IPS-18c (cell line): ENCODE measurements at regions not wholly inside any gene's neighbourhood (a gene's known extent, or its start where the extent isn't known, plus 50 kb on each side); places are given as distances from the start of the nearest gene placed in this dataset.
A peak's percentile ranks its signal among the peaks of the same experiment; 100 is the strongest.

ENCODE experiments used
- H3K4me3 ChIP-seq: 2 replicates; pipeline ENCODE4 v1.7.0; 2013; ENCODE audit warnings: low read depth, mild to moderate bottlenecking, low read length, moderate library complexity; ENCODE audit not compliant: insufficient read depth
- H3K9me3 ChIP-seq: one replicate; pipeline ENCODE4 v1.6.1; 2013; ENCODE audit warnings: mild to moderate bottlenecking, low read length, moderate library complexity; ENCODE audit not compliant: control insufficient read depth, insufficient read depth

DNA sequence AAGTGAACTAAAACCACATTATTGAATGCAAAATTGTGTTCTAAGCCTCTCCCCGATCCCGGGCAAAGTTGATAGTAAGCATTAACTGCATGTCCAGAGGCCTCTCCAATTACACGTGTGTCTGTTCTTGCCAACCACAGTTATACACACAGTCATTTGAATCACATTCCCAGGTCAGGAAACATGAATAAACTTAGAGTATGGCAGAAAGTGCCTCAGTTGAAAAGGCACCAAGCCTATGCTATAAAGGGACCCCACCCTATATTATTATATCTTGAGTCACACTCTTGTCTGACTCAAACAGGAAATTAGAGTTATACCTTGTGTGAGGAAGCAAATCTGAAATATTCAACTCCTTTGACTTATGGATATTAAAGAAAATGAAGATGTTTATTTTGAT is 128.3 kb upstream of the STXBP6 start:
- Histone ChIP-seq H3K9me3 (peaks cover 5% of the 10 kb centered on the region), H3K4me3 (no peak overlapping the region)

DNA sequence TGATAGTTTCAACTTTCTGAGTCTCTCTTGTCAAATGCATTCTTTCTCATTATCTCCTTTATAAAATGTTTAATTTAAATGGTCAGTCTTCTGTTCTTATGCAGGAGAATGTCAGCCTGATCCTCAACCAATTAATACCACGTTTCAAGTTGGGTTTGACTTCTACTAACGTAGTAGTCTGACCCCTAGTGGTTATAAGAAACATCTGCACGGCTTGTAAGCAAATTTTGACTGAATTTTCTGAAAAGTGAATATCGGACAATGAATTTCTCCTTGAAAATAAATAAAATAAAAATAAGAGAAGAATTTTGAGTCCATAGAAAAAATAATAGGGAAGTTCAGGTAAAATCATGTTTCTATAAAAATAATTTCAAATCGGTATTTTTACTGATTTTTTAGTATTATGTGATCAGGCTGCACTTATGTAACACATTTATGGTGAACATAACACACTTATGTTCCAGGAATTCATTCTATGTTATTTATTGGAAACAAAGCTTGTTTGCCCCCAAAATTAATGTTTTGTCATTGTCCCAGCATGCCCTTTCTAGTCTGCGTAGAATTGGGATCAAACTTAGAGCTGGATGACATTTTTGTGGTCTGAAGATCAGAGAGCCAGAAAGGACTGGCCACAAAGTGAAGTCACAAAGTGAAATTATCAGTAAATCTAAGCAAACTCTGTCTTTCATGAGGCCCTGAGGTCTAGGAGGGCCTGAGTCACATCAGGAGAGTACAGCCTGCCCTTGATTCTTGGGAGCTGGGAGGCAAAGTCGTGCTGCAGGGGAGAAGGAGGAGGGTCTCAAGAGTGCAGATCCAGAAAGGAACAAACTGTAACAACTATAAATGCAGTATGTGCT is 101.2 kb upstream of the STXBP6 start:
- no peaks in the 10 kb centered on the region for H3K9me3 ChIP-seq
- H3K4me3 ChIP-seq, result no peak overlapping the region

DNA sequence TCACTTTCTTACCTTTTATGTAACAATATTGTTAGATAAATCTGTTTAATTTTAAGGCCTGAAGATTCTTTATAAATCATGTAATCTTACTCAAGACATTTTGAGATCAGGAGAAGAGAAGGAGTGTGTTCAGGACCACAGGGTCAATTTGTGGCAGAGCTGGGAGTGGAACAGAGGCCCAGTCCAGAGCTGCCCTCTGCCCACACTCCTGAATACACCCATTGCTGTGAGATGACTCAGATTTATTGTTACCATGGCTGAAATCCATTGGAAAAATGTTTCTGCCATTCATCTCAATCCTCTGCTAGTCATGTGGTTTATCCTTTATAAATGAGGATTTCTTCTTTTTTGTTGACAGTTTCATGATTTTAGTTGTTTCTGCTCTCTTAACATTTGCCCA is 100.5 kb upstream of the STXBP6 start:
- no peak overlapping the region for H3K4me3 ChIP-seq

DNA sequence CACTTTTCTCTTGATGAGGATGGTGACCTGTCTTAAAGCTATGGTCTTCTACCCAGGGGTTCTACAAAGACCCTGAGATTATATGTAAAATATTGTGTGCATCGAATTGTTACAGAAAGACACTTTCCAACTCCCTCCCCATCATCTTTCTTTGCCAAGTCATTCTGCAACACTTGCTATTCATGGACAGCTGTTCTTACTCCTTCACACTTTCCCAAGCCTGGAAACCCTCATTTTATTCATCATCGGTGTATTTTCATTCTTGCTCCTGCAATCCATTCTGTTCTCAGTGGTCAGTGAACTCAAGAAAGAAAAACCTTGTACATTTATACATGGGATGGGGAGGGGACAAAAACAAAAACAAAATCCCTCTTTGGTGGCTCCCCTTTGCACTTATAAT is 90.5 kb upstream of the STXBP6 start:
- Histone ChIP-seq H3K4me3 (no peak overlapping the region), H3K9me3 (no peaks in the 10 kb centered on the region)

More for the DNA sequence above, 100.5 kb upstream of the STXBP6 start:
- H3K9me3 ChIP-seq, result no peaks in the 10 kb centered on the region

DNA sequence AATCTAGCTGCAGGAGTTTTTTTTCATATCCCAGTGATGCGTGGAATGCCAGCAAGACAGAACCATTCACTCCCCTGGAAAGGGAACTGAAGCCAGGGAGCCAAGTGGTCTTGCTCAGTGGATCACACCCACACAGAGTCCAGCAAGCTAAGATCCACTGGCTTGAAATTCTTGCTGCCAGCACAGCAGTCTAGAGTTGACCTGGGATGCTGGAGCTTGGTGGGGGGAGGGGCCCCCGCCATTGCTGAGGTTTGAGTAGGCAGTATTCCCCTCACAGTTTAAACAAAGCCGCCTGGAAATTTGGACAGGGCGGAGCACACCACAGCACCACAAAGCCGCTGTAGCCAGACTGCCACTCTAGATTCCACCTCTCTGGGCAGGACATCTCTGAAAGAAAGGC is 86.9 kb upstream of the STXBP6 start:
- Histone ChIP-seq H3K9me3 (no peaks in the 10 kb centered on the region), H3K4me3 (no peak overlapping the region)

DNA sequence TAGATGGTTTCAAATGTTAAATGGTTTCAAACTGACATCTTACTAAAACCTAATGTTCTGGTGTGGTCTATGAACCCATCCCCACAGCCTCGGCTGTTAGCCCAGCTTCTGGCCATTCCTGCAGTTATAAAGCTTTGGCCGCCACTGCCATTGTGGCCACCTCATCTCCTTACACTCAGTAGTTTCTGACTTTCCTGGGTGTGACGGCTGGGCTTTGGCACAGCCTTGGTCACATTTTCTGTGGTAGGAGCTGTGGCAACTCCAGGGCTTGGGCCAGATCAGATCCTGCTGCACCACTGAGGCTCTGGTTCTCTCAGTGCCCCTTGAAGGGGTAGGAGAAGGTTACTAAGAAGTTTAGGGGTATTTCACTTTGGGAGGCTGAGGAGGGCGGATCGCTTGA is 84.2 kb upstream of the STXBP6 start:
- no peak overlapping the region for H3K4me3 ChIP-seq
- H3K9me3 ChIP-seq, result no peaks in the 10 kb centered on the region

DNA sequence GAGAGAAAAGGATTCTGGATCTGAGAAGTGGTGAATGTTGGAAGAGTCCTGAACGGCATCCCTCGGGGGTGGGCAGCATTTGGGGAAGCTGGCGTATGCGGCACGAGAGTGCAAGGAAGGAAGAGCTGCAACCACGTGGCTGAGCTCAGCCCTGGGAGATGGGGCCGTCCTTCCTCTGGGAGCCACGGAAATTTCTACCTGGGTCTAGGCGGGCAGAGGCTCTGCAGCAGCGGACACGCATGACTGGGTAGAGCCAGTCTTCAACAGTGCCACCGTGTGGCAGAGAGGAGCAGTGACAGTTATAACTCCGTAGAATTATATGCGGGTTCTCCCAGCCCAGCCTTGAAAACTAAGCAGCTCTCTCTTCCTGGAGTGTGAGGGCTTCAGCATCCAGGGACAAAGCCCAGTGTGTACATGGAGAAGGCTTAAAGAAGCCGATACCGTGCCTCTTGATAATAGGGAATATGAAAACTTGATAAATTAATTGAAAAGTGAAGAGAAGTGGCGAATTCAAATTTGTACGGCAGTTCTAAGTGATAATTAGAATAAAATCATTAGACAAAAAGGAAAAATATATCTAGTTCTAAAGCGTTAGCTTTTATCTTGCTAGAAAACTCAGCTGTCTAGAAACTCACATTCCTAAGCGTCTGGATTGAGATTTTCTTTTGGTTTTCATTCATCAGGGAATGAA is 82.9 kb upstream of the STXBP6 start:
- peak overlapping the region; percentile 28 for H3K4me3 ChIP-seq

DNA sequence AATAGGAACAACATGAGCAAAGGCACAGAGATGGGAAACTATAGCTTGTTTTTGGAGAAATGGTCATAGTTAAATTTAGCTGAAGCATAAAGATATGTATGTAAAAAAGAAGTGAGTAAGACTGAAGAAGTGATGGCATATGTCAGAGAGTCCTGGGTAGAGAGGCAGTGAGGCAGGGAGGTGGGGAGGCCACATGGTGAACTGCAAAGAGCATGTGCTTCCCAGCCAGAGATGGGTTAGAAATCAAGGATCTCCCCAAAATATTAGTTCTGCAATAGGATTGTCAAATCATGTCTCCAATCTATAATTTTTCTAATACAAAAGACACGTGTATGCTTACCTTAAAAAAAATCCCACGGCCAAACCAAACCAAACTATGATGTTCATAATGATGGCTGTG is 82.1 kb upstream of the STXBP6 start:
- H3K4me3 ChIP-seq, result no peak overlapping the region
- H3K9me3 ChIP-seq, result no peaks in the 10 kb centered on the region

More for the DNA sequence above, 82.9 kb upstream of the STXBP6 start:
- H3K9me3 ChIP-seq, result no peaks in the 10 kb centered on the region

DNA sequence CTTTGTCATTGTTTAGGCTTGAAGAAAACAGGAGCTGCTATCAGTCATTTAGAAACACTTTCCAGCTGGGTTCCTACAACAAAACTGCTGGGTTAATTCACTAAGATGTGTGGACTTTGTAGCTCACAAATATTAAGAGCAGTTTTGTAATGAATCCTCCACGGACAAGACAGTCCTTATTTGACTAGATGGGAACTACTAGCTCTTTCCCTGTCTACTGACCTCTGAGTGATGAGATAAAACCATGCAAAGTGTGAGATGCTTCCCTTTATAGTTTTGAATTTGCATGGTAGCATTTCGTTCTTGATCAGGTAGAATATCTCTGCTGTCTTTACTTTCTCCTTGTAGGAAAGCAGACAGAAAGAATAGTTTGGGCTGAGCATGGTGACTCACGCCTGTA is 72.9 kb upstream of the STXBP6 start:
- Histone ChIP-seq H3K9me3 (no peaks in the 10 kb centered on the region), H3K4me3 (no peak overlapping the region)

DNA sequence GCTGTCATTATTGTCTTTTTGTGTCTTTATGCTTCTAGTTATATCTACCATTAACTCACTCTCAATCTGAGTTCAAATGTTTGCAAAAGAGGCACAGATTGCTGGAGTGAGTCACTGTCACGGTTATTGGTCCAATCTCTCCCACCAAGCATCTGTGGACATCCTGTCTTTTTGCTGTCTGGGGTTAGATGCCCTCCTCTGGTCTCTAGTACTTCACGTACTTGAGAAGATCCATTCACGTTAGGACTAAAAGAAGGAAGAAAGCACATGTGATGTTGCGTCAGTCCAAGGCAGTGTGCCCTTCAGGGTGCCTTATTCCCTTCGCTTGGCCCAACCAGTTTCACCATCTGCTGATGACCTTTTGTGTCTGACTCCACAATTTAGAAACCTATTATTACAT is 72.3 kb upstream of the STXBP6 start:
- no peak overlapping the region for H3K4me3 ChIP-seq

DNA sequence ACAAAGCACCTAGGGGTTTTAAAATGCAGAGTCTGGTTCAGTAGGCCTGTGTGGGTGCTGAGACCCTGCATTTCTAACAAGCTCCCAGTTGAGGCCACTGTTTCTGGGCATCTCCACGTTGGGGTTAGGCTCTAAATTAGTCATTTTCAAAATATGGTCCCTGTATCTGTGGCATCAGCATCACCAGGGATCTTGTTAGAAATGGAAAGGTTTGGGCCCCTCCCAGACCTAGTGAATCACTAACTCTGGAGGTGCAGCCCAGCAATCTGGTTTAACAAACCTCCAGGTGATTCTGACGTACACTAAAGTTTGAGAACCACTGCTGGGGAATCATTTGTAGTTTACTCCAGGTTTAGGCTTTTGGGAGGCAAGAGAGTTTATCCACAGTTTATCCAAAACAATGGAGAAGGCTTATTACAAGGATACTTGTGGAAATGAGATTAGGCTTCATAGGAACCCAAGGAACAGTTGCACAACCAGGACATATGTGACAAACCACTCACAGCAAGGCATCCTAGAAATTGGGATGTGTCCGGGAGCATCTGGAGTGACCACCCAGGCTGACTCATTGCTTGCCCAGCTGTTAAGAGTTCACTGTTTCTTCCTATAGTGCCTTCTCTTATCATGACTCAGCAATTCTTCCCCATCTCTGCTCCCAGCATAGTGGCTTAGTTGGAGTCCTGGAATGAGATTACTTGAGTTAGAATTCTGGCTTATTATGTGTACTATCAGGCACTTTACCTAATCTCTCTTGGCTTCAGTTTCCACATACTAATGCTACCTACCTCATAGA is 71.6 kb upstream of the STXBP6 start:
- no peaks in the 10 kb centered on the region for H3K9me3 ChIP-seq
- no peak overlapping the region for H3K4me3 ChIP-seq

More for the DNA sequence above, 72.3 kb upstream of the STXBP6 start:
- H3K9me3 ChIP-seq, result no peaks in the 10 kb centered on the region

DNA sequence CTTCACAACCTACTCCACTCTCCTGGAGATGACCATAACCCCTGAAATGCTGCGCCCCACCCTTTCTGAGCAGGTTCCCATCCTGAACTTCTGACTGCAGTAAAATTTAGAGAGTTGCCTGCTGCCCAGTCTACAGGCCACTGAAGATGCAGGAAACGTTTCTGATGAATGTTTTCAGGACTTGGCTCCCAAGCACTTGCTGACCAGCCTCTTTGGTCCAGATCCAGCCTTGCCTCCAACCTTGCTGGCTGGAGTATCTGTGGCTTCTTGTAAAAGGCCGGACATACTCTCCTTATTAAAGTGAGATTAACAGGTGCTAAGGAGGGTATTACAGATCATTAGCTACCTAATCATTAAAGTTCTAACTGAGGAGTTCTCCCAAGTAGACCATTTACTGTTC is 70.3 kb upstream of the STXBP6 start:
- no peak overlapping the region for H3K4me3 ChIP-seq
- no peaks in the 10 kb centered on the region for H3K9me3 ChIP-seq

DNA sequence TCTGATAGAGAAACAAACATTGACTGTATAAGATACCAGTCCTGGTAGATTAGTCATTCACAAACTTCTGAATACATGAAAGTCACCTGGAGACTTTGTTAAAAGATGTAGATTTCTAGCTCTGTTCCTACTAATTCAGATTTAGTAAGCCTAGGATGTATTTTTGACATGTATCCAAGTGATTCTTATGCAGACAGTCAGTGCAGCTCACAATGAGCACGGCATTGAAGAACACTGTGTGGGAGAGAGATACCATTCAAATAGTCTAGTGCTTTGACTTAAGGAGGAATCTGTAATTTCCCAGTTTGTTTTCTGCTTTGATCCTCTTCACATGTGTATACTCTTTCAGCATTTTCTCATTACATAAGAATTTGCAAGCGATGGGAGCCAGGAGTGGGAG is 68.7 kb upstream of the STXBP6 start:
- H3K4me3 ChIP-seq, result no peak overlapping the region

DNA sequence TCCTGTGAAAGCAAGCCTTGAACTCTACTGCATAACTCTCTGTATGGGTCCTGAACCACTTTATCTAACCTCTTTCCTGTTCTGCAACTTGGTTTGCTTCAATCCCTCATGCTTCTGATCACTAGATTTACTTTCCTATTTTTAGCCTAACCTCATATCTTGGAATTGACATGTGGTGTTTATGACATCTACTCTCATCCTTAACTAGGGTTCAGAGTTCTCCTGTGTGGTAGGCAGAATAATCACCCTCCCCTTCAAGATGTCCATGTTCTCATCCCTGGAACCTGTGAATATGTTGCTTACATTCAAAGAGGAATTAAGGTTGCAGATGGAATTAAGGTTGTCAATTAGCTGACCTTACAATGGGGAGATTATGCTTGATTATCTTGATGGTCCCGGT is 67.4 kb upstream of the STXBP6 start:
- H3K4me3 ChIP-seq, result no peak overlapping the region
- no peaks in the 10 kb centered on the region for H3K9me3 ChIP-seq

More for the DNA sequence above, 68.7 kb upstream of the STXBP6 start:
- H3K9me3 ChIP-seq, result no peaks in the 10 kb centered on the region

DNA sequence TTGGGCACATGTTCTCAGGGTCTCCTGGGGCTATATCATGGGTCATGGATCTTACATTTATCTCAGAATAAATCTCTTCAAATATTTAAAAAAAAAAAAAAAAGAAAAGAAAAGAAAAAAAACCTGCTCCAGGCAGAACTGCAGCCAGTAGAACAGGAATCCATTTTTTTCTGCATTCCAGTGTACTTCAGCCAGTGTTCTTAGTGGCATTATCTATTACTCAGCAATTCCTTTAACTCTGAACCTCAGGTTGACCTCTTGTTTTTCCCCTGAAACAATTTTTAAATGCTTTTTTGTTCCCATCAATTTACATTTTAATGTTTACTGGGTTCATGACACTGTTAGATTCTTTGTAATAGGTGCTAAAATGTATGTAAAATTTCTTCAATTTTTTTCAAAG is 66.7 kb upstream of the STXBP6 start:
- no peaks in the 10 kb centered on the region for H3K9me3 ChIP-seq
- H3K4me3 ChIP-seq, result no peak overlapping the region

DNA sequence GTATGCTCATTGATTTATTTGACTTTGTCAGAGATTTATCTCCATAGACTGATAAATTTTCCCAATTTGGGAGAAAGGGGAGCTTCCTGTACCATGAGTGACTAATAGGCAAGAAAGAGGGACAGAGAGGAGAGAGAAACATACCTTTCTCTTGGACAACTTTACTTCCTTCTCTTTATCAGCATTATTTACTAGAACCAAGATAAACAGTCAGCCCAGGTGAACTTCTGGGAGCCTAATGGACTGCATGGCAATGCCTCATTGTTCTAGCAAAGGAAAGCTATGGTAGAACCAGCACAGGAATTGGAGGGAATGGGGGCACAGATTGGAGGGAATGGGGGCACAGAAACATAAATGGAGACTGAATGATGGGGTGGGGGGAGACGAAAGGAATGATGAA is 63.4 kb upstream of the STXBP6 start:
- Histone ChIP-seq H3K4me3 (no peak overlapping the region), H3K9me3 (no peaks in the 10 kb centered on the region)

DNA sequence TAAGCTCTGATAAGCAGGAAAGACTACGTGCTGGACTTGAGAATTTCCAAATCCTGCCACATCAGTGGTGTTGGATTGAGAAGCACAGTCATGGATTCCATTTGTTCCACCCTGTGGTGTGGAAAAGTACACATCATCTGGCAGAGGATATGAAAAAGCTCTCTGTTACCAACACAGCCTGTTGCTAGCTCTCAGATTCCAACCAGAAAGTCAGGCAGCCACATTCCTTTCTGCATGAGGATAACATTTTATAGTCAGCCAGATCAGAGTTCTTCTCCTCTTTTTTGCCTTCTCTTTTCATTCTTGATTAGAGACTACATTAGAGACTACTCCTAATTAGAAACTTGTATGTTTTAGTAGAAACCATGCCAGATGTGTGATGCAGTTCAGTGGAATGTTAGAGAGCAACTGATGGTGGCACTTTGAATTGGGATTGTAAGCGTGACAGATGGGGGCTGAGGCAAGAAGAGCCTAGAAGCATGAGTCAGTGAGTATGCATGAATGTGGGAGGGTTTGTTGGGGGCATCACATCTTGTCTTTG is 61.2 kb upstream of the STXBP6 start:
- no peaks in the 10 kb centered on the region for H3K9me3 ChIP-seq
- no peak overlapping the region for H3K4me3 ChIP-seq
